ENCODE measurements at regions not wholly inside any gene's neighbourhood (a gene's known extent, or its start where the extent isn't known, plus 50 kb on each side); places are given as distances from the start of the nearest gene placed in this dataset.
"Not testable (repeated sequence)": the region's sequence is repeated elsewhere in the genome, so short reads cannot be mapped to it uniquely, and the experiment has no call there.

- H3K36me3 Mint-ChIP-seq: not testable (repeated sequence)
Observed at GRCh38 chr12:76175946-76176345, 91.5 kb upstream of the NAP1L1 start.

DNA sequence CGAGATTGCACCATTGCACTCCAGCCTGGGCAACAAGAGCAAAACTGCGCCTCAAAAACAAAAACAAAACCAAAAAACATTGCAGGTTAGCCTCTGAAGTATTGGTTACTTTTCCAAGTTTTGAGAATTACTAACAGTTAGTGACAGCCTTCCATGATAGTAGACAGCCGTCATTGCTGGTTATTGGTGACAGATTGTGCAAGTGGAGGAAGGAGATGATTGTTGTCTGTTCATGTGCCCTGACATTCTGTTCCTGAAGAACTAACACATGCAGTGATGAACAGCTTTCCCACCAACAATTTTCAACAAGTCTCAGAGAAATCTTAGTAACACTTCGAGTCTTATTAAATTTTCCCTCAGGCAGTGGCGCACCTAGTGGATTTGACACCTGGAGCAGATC, 89.3 kb upstream of the NAP1L1 start:
- Mint-ChIP-seq H3K27me3 (ENCODE audit: low read depth in 3 of 3) (peaks cover 0 to 9% (median 0%) of the 10 kb centered on the region in 3 donors), H3K4me1 (no peaks in the 10 kb centered on the region), H3K9me3 (no peaks in the 10 kb centered on the region), H3K27ac (no peak overlapping the region), H3K4me3 (no peak overlapping the region), H3K36me3 (peaks cover 0 to 4% (median 0%) of the 10 kb centered on the region in 3 donors)
- DNase-seq: no peak

More at GRCh38 chr12:76175946-76176345, 91.5 kb upstream of the NAP1L1 start:
- not testable (repeated sequence) for H3K27ac Mint-ChIP-seq, H3K4me1 Mint-ChIP-seq, H3K9me3 Mint-ChIP-seq, DNase-seq, H3K4me3 Mint-ChIP-seq
- H3K27me3 Mint-ChIP-seq (ENCODE audit: low read depth in 3 of 3): peaks cover under 1 to 11% (median 1%) of the 10 kb centered on the region in 3 donors

DNA sequence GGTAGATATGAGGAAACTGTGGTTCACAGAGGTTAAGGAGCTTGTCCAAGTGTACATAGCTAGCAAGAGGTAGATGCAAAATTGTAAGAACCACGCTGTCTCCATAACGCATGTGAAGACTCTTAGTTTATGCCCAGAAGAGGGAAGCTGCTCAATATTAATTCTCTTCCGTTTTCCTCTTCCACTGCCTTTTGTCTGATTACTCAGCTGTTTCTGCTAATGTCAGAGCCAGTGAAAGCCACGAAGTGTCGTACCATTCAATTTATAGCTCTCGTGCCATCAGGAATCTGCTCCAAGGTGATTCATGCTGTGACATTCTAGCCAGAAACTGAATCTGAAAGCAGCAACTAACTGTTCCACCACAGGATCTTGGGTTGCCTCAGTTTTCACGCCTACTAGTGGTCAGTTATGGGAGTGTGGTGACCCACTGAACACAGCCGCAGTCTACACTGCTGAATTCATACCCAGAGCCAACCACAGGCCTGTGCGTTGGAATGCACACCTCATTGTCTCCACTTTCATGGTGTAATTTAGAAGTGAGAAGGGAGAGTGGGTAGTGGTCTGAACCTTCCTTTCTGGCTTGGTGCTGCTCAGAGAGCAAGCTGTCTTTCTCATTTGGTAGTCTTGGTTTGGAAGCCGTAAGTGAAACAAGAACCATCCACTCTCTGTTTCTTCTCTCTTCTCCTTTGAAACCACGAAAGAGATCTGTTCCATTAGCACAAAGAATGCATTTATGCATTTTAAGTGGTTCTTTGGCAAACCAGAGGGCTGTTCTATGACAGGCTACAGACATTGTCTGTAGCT, 74.2 kb upstream of the NAP1L1 start:
- peaks cover 12 to 21% of the 10 kb centered on the region in 2 donors for H3K4me1 Mint-ChIP-seq
- H3K9me3 Mint-ChIP-seq: no peaks in the 10 kb centered on the region

DNA sequence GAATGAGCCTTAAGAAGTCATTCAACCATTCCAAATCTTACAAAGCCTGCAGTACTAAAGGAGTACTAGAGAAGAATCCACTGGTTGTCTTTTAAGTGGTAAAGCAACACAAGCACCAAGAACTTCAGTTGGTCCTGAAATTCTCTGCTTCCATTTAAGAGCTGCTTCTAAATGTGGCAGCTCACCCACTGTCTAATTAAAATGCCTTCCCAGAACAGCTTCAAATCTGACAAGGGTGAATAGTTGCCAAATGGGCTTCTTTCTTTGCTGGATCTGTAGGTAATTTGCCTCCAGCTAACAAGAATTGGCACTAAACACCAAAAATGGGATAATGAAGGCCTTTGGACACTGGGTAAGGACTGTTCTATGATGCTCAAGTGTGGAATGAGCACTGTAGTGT, 72.2 kb upstream of the NAP1L1 start:
- Mint-ChIP-seq H3K27me3 (ENCODE audit: low read depth in 3 of 3) (peaks cover 0 to 9% (median 2%) of the 10 kb centered on the region in 3 donors), H3K36me3 (no peaks in the 10 kb centered on the region)

More for the DNA sequence above, 74.2 kb upstream of the NAP1L1 start:
- Mint-ChIP-seq H3K4me3 (peak overlapping the region; percentile 72 to 92 (median 84)), H3K27ac (peak overlapping the region; percentile 70 to 91 (median 86)), H3K27me3 (ENCODE audit: low read depth in 3 of 3) (peaks cover 0 to 5% (median 2%) of the 10 kb centered on the region in 3 donors), H3K36me3 (no peaks in the 10 kb centered on the region)
- DNase-seq: peak; percentile 74 to 77 (median 74)

DNA sequence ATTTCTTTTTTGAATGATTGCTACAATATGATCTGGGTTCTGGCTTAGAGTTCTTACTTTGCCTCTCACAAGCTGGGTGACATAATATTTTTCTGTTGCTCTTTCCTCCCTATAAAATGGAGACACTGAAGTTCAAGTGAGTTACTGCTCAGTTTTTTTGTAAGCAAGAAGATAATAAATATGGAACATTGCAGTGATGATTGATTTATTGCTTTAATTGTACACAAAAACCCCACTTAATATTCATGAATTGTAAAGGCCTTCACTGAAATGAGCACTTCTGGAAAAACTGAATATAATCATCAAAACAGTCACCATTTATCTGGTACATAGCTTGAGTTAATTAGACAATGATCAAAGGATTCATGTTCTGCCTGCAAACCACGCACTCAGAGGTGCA, 71.8 kb upstream of the NAP1L1 start:
- Mint-ChIP-seq H3K27me3 (ENCODE audit: low read depth in 3 of 3) (peaks cover 0 to 9% (median 2%) of the 10 kb centered on the region in 3 donors), H3K36me3 (no peaks in the 10 kb centered on the region), H3K27ac (peak overlapping the region in 1 of 6 donors; percentile 51), H3K4me1 (peaks cover 12 to 21% of the 10 kb centered on the region in 2 donors), H3K9me3 (no peaks in the 10 kb centered on the region), H3K4me3 (no peak overlapping the region)
- no peak for DNase-seq

More for the DNA sequence above, 72.2 kb upstream of the NAP1L1 start:
- Mint-ChIP-seq H3K9me3 (no peaks in the 10 kb centered on the region), H3K4me1 (peaks cover 12 to 21% of the 10 kb centered on the region in 2 donors), H3K4me3 (no peak overlapping the region), H3K27ac (no peak overlapping the region)
- DNase-seq: no peak

DNA sequence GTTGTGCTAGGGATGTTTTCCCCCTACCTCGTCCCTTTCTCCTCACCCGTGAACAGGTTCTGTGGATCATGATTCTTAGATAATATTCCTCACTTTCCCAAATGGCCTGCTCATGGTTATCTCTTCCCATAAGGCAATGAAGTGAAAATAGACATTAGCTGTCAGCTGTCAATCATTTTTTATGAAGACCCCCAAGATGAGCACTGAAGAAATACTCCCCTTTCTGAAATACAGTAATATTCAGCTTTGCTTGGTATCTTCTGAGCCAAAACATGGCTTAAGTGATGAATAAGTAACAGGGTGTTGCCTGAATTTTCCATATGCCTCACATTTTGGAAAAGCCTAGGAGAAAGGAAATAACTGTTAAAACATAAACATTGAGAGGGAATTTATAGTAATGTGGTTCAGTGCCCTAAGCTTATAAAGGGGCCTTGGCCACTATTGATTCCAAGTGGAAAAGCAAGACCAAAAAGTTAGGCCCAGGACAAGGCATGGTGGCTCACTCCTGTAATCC, 70.7 kb upstream of the NAP1L1 start:
- Mint-ChIP-seq H3K4me3 (no peak overlapping the region), H3K36me3 (no peaks in the 10 kb centered on the region), H3K27me3 (ENCODE audit: low read depth in 3 of 3) (peaks cover 2 to 9% (median 2%) of the 10 kb centered on the region in 3 donors), H3K9me3 (no peaks in the 10 kb centered on the region), H3K27ac (no peak overlapping the region), H3K4me1 (peaks cover 12 to 21% of the 10 kb centered on the region in 2 donors)
- no peak for DNase-seq

DNA sequence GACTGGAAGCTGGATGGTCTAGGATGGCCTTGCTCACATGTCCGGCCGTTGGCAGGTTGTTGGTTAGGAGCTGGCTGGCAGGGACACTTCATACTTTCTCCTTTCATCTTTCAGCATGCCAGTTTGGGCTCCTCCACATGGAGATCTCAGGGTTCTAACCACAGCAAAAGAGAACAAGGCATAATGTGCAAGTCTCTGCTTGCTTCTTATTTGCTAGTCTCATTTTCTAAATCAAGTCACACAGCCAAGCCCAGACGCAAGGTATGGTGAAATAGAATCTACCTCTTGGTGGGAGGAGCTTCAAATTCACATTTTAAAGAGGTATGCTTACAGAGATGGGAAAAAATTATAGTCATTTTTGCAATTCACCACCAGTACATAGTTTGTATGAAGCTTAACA, 69.1 kb upstream of the NAP1L1 start:
- peaks cover 3 to 6% of the 10 kb centered on the region in 2 donors for H3K4me1 Mint-ChIP-seq
- H3K36me3 Mint-ChIP-seq: no peaks in the 10 kb centered on the region
- no peaks in the 10 kb centered on the region for H3K9me3 Mint-ChIP-seq
- DNase-seq: no peak
- H3K27me3 Mint-ChIP-seq (ENCODE audit: low read depth in 3 of 3): peaks cover 2 to 7% (median 2%) of the 10 kb centered on the region in 3 donors
- no peak overlapping the region for H3K27ac Mint-ChIP-seq
- H3K4me3 Mint-ChIP-seq: no peak overlapping the region

DNA sequence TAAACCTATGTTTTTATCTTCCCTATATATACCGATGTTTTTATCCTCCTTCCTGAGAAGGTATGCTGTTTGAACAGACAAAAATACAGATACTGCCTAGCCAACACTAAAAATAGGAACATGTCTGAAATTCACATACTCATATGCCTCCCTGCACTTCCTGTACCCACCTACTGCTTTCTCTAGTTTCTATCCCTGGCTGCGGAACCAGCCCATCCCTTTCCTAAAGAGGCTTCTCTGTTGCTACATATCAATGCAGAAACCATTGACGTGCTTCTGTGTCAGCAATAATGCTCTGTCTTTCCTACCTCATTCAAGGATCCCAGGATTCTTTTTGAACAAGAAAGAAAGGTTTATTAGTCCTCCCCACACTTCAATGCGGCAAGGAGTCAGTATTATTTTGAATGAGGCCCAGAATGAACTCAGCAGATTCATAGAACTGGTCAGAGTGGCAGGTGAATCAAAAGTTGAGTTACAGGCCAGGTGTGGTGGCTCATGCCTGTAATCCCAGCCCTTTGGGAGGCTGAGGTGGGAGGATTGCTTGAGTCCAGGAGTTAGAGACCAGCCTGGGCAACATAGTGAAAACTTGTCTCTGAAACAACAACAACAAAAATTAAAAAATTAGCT, 67.8 kb upstream of the NAP1L1 start:
- Mint-ChIP-seq H3K27ac (no peak overlapping the region), H3K4me1 (no peaks in the 10 kb centered on the region), H3K36me3 (no peaks in the 10 kb centered on the region), H3K4me3 (no peak overlapping the region), H3K27me3 (ENCODE audit: low read depth in 3 of 3) (peaks cover 2 to 7% (median 2%) of the 10 kb centered on the region in 3 donors), H3K9me3 (no peaks in the 10 kb centered on the region)
- DNase-seq: no peak

GRCh38 chr12:76144245-76144549, 59.7 kb upstream of the NAP1L1 start:
- peaks cover 21 to 26% of the 10 kb centered on the region in 2 donors for H3K4me1 Mint-ChIP-seq
- H3K27ac Mint-ChIP-seq: peak overlapping the region in 1 of 6 donors; percentile 2
- no peaks in the 10 kb centered on the region for H3K9me3 Mint-ChIP-seq
- H3K4me3 Mint-ChIP-seq: peak overlapping the region in 2 of 5 donors; percentile 8 to 11
- DNase-seq: peak in 2 of 3 donors; percentile 26 to 29
- no peaks in the 10 kb centered on the region for H3K36me3 Mint-ChIP-seq
- H3K27me3 Mint-ChIP-seq (ENCODE audit: low read depth in 3 of 3): peaks cover 0 to 3% (median 0%) of the 10 kb centered on the region in 3 donors

- Mint-ChIP-seq H3K36me3 (no peaks in the 10 kb centered on the region), H3K27me3 (ENCODE audit: low read depth in 3 of 3) (peaks cover 0 to 3% (median 0%) of the 10 kb centered on the region in 3 donors), H3K9me3 (no peaks in the 10 kb centered on the region), H3K27ac (peak overlapping the region in 2 of 6 donors; percentile 2 to 14), H3K4me1 (peaks cover 21 to 26% of the 10 kb centered on the region in 2 donors), H3K4me3 (peak overlapping the region in 3 of 5 donors; percentile 8 to 12 (median 11))
- DNase-seq: peak; percentile 7 to 20 (median 16)
Observed at GRCh38 chr12:76143343-76144244, 59.1 kb upstream of the NAP1L1 start.

- no peaks in the 10 kb centered on the region for H3K9me3 Mint-ChIP-seq
- H3K27ac Mint-ChIP-seq: no peak overlapping the region
- H3K36me3 Mint-ChIP-seq: no peaks in the 10 kb centered on the region
- no peak overlapping the region for H3K4me3 Mint-ChIP-seq
- H3K4me1 Mint-ChIP-seq: peaks cover 21 to 26% of the 10 kb centered on the region in 2 donors
- H3K27me3 Mint-ChIP-seq (ENCODE audit: low read depth in 3 of 3): peaks cover 0 to 3% (median 0%) of the 10 kb centered on the region in 3 donors
- no peak for DNase-seq
Observed at GRCh38 chr12:76142305-76142704, 57.8 kb upstream of the NAP1L1 start.

DNA sequence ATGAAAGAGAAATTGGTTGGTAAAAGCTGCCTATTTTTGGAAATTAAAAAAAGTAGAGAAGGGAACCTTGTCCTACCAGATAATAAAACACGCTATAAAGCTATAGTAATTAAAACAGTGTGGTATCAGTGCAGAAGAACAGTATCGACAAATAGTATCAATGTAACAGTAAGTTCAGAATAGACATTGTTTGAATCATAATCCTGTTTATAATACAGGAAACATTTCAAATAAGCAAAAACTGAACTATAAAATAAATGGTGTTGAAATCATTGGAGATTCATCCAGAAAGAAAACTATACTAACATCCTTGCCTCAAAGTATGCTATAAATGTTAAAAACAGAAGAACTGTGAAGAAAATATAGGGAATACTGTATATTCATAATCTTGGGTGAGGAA, 54.2 kb upstream of the NAP1L1 start:
- Mint-ChIP-seq H3K4me1 (peaks cover 12 to 14% of the 10 kb centered on the region in 2 donors), H3K9me3 (peaks cover 0 to 1% (median 0%) of the 10 kb centered on the region in 6 donors), H3K36me3 (no peaks in the 10 kb centered on the region), H3K27me3 (ENCODE audit: low read depth in 3 of 3) (no peaks in the 10 kb centered on the region), H3K27ac (no peak overlapping the region), H3K4me3 (no peak overlapping the region)
- no peak for DNase-seq

DNA sequence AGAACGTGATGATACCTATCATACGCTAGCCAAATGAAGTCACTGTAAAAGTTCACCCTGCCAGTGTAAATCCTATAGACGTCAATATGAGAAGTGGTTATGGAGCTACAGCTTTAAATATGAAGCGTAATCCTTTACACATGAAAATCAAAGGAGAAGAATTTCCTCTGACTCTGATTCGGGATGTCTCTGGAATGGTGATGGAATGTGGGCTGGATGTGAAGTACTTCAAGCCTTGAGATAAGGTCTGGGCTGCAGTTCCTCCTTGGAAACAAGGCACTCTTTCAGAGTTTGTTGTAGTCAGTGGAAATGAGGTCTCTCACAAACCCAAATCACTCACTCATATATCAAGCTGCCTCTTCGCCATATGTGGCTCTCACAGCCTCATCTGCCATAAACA, 53.1 kb upstream of the NAP1L1 start:
- Mint-ChIP-seq H3K36me3 (no peaks in the 10 kb centered on the region), H3K4me1 (peaks cover 4% of the 10 kb centered on the region in 2 donors), H3K27me3 (ENCODE audit: low read depth in 3 of 3) (no peaks in the 10 kb centered on the region), H3K27ac (no peak overlapping the region), H3K9me3 (peaks cover 0 to 1% (median 0%) of the 10 kb centered on the region in 6 donors), H3K4me3 (no peak overlapping the region)
- DNase-seq: no peak

All from immature natural killer cell (primary cell).